Neural progenitor cell (in vitro differentiated cells): ENCODE measurements at regions not wholly inside any gene's neighbourhood (a gene's known extent, or its start where the extent isn't known, plus 50 kb on each side); places are given as distances from the start of the nearest gene placed in this dataset.
"Not testable (repeated sequence)": the region's sequence is repeated elsewhere in the genome, so short reads cannot be mapped to it uniquely, and the experiment has no call there.

Experiments
- DNase-seq: peaks from one replicate; pipeline ENCODE4 v3.0.0-alpha.2; 2016; ENCODE audit warnings: low spot score
- H2AFZ ChIP-seq: fragments of 200-600 bp; sonication (generic); replicated peaks from 2 replicates; pipeline ENCODE4 v1.6.1; 2016; ENCODE audit warnings: antibody characterized with exemption
- H3F3A ChIP-seq: fragments of 200-600 bp; sonication (generic); 2 replicates; pipeline ENCODE4 v1.6.1; 2016; ENCODE audit warnings: antibody characterized with exemption, low read depth
- H3K27ac ChIP-seq: fragments of 200-600 bp; sonication (generic); 2 replicates; pipeline ENCODE4 v1.5.1; 2016; ENCODE audit warnings: mild to moderate bottlenecking
- H3K27me3 ChIP-seq: fragments of 200-600 bp; sonication (generic); 2 replicates; pipeline ENCODE4 v1.6.1; 2016; ENCODE audit warnings: mild to moderate bottlenecking, moderate library complexity
- H3K36me3 ChIP-seq: fragments of 200-600 bp; sonication (generic); 2 replicates; pipeline ENCODE4 v1.5.1; 2016
- H3K4me1 ChIP-seq: fragments of 200-600 bp; sonication (generic); 2 replicates; pipeline ENCODE4 v1.6.1; 2016; ENCODE audit warnings: mixed run types
- H3K4me2 ChIP-seq: fragments of 200-600 bp; sonication (generic); 2 replicates; pipeline ENCODE4 v1.6.1; 2016
- H3K4me3 ChIP-seq: fragments of 200-600 bp; sonication (generic); 2 replicates; pipeline ENCODE4 v1.5.1; 2016
- H3K79me2 ChIP-seq: fragments of 200-600 bp; sonication (generic); 2 replicates; pipeline ENCODE4 v1.6.1; 2016; ENCODE audit warnings: low read depth
- H3K9ac ChIP-seq: fragments of 200-600 bp; sonication (generic); 2 replicates; pipeline ENCODE4 v1.6.1; 2016
- H3K9me3 ChIP-seq: fragments of 200-600 bp; sonication (generic); 2 replicates; pipeline ENCODE4 v1.5.1; 2016; ENCODE audit warnings: low read depth
- H4K20me1 ChIP-seq: fragments of 200-600 bp; sonication (generic); 2 replicates; pipeline ENCODE4 v1.6.1; 2016; ENCODE audit warnings: low read depth
- H3K27ac Mint-ChIP-seq: 3 replicates; pipeline ENCODE4 v1.8.0; 2021; ENCODE audit warnings: mixed read lengths
- H3K27me3 Mint-ChIP-seq: 2 replicates; pipeline ENCODE4 v1.8.0; 2022; ENCODE audit warnings: low read depth, mild to moderate bottlenecking, inconsistent platforms, moderate library complexity, mixed read lengths; ENCODE audit not compliant: insufficient read depth
- H3K36me3 Mint-ChIP-seq: 3 replicates; pipeline ENCODE4 v1.8.0; 2021; ENCODE audit warnings: mixed read lengths
- H3K4me1 Mint-ChIP-seq: 3 replicates; pipeline ENCODE4 v1.8.0; 2021; ENCODE audit warnings: mixed read lengths
- H3K4me3 Mint-ChIP-seq: 3 replicates; pipeline ENCODE4 v1.8.0; 2021; ENCODE audit warnings: mild to moderate bottlenecking, moderate library complexity, mixed read lengths
- H3K9me3 Mint-ChIP-seq: 3 replicates; pipeline ENCODE4 v1.8.0; 2020; ENCODE audit warnings: mixed read lengths
- EZH2 ChIP-seq: fragments of 200-600 bp; sonication (generic); IDR thresholded peaks from 2 replicates; pipeline ENCODE4 v1.6.1; 2017; ENCODE audit warnings: antibody characterized with exemption, mild to moderate bottlenecking, moderate library complexity
- EZH2phosphoT487 ChIP-seq: fragments of 200-600 bp; sonication (generic); IDR thresholded peaks from 2 replicates; pipeline ENCODE4 v1.6.1; 2017; ENCODE audit warnings: antibody characterized with exemption
- TF ChIP-seq, protein P1 (sequence below): fragments of 200-600 bp; sonication (generic); IDR thresholded peaks from 2 replicates; pipeline ENCODE4 v1.5.1; 2017; ENCODE audit warnings: antibody characterized with exemption, mild to moderate bottlenecking

DNA sequence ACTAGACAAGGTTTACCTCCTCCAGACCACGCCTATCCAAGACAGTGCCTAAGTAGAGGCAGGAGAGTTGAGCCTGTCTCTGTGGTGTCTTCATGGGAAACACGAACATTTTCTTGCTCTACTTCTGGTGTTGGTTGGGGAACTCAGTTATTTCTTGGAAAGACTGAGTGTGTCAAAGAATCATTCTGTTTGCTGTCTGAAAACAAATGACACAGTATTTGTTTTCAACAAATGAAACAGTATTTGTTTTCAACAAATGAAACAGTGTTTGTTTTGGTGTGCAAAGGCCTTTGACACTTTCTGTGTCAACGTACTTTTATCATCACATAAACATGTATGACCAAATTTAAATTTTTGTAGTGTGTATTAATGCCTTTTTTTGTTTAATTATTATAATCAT, 416.5 kb upstream of the NPAP1 start:
- not testable (repeated sequence) for H3K27me3 ChIP-seq, H4K20me1 ChIP-seq, H3K9me3 Mint-ChIP-seq, H3K27ac Mint-ChIP-seq, H2AFZ ChIP-seq, H3K36me3 ChIP-seq, H3K4me3 Mint-ChIP-seq, H3K27ac ChIP-seq, DNase-seq, H3K4me1 ChIP-seq, H3K79me2 ChIP-seq, H3K4me2 ChIP-seq, H3K27me3 Mint-ChIP-seq, H3K9me3 ChIP-seq, H3K4me3 ChIP-seq, H3K9ac ChIP-seq, H3K4me1 Mint-ChIP-seq, H3K36me3 Mint-ChIP-seq, H3F3A ChIP-seq

DNA sequence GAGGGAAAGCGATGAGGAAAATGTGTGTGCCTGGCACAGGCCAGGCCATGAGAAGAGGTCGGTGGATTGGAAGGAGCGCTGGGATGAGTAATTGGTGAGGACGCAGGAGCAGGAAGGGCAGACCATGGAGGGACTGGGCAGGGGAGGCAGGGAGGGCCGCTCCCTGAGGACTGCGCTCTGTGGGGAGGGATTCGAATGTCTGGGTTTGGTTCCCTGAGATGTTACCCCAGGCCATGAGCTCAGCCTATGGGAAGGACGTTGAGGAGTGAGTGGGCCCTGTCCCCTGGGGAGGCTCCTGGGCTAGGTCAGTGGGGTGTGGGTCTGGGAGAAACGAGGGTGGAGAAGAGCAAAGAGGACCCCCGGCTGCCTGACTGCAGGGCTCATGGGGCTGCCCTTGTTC, 415.2 kb upstream of the NPAP1 start:
- H3K4me1 ChIP-seq, H3K27ac ChIP-seq, H3K4me3 Mint-ChIP-seq, H3K27me3 ChIP-seq, H3K9ac ChIP-seq, H3K79me2 ChIP-seq, H3K27me3 Mint-ChIP-seq, DNase-seq, H3K9me3 ChIP-seq, H2AFZ ChIP-seq, H3K36me3 ChIP-seq, H3K36me3 Mint-ChIP-seq, H3F3A ChIP-seq, H3K4me2 ChIP-seq, H4K20me1 ChIP-seq, H3K27ac Mint-ChIP-seq, H3K9me3 Mint-ChIP-seq, H3K4me3 ChIP-seq, H3K4me1 Mint-ChIP-seq: not testable (repeated sequence)

DNA sequence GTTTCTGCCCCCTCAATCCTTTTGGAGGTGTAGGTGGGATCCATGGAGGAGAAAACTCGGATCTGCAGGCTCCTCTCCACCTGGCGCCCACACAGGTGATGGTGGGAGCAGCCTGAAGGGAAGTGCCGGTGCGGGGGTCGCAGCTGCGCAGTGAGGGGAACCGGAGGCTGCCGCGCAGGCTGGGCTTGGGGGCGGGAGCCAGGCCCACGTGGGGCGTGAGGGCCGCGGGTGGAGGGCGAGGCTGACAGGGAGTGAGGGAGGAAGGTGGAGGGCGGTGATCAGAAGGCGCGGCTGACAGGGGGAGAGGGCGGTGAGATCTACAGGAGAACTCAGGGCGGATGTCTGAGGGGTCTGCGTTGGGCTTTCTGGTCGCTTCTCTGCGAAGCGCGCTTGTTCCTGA, 414.7 kb upstream of the NPAP1 start:
- H3K4me3 Mint-ChIP-seq, H3K27me3 Mint-ChIP-seq, H3K27ac Mint-ChIP-seq, H3F3A ChIP-seq, H3K4me1 ChIP-seq, H3K9me3 Mint-ChIP-seq, H3K9me3 ChIP-seq, H3K4me1 Mint-ChIP-seq, H3K36me3 Mint-ChIP-seq, H3K4me3 ChIP-seq, H4K20me1 ChIP-seq, H3K79me2 ChIP-seq, H3K36me3 ChIP-seq, H3K4me2 ChIP-seq, DNase-seq, H3K9ac ChIP-seq, H3K27me3 ChIP-seq, H2AFZ ChIP-seq, H3K27ac ChIP-seq: not testable (repeated sequence)

DNA sequence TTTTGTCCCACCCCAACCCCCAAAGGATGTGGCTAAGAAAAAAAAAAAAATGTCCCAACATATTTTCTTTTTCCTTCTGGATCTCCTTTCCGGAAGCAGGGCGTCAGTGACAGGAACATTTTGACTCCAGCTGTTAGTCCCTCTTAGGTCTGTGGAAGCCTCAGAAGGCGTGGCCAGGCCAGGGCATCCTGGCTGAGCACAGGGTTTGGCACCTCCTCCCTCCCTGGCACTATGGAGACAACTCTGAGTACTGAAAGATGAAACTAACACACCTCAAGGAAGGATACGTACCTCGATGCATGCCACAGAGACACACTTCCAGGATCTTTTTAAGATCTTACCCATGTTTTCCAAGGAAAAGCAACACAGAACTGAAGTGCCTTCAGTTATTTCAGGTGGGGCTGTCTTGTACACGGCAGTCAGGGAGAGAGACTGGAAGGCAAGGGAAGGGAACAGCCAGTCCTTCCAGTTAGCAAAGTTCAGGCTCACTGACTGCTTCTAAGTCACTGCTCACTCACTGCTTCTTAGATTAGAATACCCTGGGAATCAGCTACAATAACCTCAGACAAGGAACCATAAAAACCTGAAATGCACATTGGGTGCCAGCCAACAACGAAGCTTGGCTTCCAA, 406.9 kb upstream of the NPAP1 start:
- H3K9me3 Mint-ChIP-seq: peaks cover 10% of the 10 kb centered on the region
- not testable (repeated sequence) for H2AFZ ChIP-seq, H3K4me2 ChIP-seq, H3K27me3 ChIP-seq, H4K20me1 ChIP-seq, H3K9me3 ChIP-seq, H3K27ac ChIP-seq, H3K36me3 ChIP-seq, H3F3A ChIP-seq, H3K27ac Mint-ChIP-seq, H3K4me3 Mint-ChIP-seq, DNase-seq, H3K4me3 ChIP-seq, H3K27me3 Mint-ChIP-seq, H3K4me1 ChIP-seq, H3K4me1 Mint-ChIP-seq, H3K9ac ChIP-seq, H3K79me2 ChIP-seq, H3K36me3 Mint-ChIP-seq

DNA sequence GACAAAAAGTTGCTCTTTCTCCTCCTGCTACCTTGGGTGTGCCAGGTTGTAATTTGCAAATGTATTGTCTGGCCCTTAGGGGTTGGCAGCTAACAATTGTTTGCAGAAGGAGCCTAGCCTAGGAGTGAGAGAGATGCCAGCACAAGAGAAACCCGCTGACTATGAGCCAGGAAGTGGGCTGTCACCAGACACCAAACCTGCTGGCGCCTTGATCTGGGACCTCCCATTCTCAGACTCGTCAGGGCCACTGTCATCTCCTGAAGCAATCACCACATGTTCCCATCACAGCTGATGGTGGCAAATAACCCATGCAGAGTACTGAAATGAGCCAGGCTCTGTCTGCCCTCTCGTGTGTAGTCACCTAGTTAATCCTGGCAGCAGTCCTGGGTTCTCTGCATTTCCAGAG, 406.4 kb upstream of the NPAP1 start:
- no peaks in the 10 kb centered on the region for H3F3A ChIP-seq
- H3K9me3 ChIP-seq: no peaks in the 10 kb centered on the region
- no peak overlapping the region for H3K9ac ChIP-seq
- H3K4me1 ChIP-seq: no peaks in the 10 kb centered on the region
- no peak overlapping the region for H3K4me3 ChIP-seq
- no peaks in the 10 kb centered on the region for H3K36me3 Mint-ChIP-seq
- H3K4me1 Mint-ChIP-seq: no peaks in the 10 kb centered on the region
- H3K27ac ChIP-seq: no peak overlapping the region
- H2AFZ ChIP-seq: no peak overlapping the region
- H3K27ac Mint-ChIP-seq: no peak overlapping the region
- no peaks in the 10 kb centered on the region for H3K79me2 ChIP-seq
- no peak for DNase-seq
- peaks cover 10% of the 10 kb centered on the region for H3K9me3 Mint-ChIP-seq
- no peak overlapping the region for H3K4me2 ChIP-seq
- no peaks in the 10 kb centered on the region for H3K27me3 ChIP-seq
- no peaks in the 10 kb centered on the region for H3K36me3 ChIP-seq
- no peaks in the 10 kb centered on the region for H4K20me1 ChIP-seq
- TF ChIP-seq, protein P1, sequence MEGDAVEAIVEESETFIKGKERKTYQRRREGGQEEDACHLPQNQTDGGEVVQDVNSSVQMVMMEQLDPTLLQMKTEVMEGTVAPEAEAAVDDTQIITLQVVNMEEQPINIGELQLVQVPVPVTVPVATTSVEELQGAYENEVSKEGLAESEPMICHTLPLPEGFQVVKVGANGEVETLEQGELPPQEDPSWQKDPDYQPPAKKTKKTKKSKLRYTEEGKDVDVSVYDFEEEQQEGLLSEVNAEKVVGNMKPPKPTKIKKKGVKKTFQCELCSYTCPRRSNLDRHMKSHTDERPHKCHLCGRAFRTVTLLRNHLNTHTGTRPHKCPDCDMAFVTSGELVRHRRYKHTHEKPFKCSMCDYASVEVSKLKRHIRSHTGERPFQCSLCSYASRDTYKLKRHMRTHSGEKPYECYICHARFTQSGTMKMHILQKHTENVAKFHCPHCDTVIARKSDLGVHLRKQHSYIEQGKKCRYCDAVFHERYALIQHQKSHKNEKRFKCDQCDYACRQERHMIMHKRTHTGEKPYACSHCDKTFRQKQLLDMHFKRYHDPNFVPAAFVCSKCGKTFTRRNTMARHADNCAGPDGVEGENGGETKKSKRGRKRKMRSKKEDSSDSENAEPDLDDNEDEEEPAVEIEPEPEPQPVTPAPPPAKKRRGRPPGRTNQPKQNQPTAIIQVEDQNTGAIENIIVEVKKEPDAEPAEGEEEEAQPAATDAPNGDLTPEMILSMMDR: no peak
- no peak for TF ChIP-seq EZH2phosphoT487
- TF ChIP-seq EZH2: no peak
- no peak overlapping the region for H3K4me3 Mint-ChIP-seq
- peaks cover 6% of the 10 kb centered on the region for H3K27me3 Mint-ChIP-seq
